Adrenal gland (tissue), 5 donors: ENCODE measurements at regions not wholly inside any gene's neighbourhood (a gene's known extent, or its start where the extent isn't known, plus 50 kb on each side); places are given as distances from the start of the nearest gene placed in this dataset.

ENCODE experiments used
- CTCF ChIP-seq, 6 experiments: fragments of 450-650 bp in 4 of 6; fragments of 200-600 bp in 2 of 6; sonication (generic) in 1 of 6; IDR thresholded peaks; 1 replicate in 5 of 6; 2 replicates in 1 of 6; pipeline versions ENCODE4 v1.5.1 to v1.8.0; 2016 to 2021; ENCODE audit warnings: antibody characterized with exemption in 6 of 6, mild to moderate bottlenecking in 2 of 6, moderate library complexity in 1 of 6
- POLR2A ChIP-seq, 2 donors: fragments of 450-650 bp; IDR thresholded peaks; one replicate each; pipeline ENCODE4 v1.6.1; 2017; ENCODE audit warnings: antibody characterized with exemption in 2 of 2, mild to moderate bottlenecking in 2 of 2, moderate library complexity in 1 of 2
- donor health status: DM: no; HTN: no; CAD: no.

- TF ChIP-seq CTCF (IDR thresholded peaks at IDR 0.05) (no peak), POLR2A (IDR thresholded peaks at IDR 0.05) (no peak)
Observed at GRCh38 chr12:67444542-67444941, 175.4 kb downstream of the CAND1 start.
